GM21619 (cell line): ENCODE measurements at regions not wholly inside any gene's neighbourhood (a gene's known extent, or its start where the extent isn't known, plus 50 kb on each side); places are given as distances from the start of the nearest gene placed in this dataset.

Source experiments
- ATAC-seq: cut with Tn5 transposase; IDR thresholded peaks from one replicate; pipeline ENCODE4 v1.9.1; 2021; ENCODE audit not compliant: unreplicated experiment

- ATAC-seq: no peak
Measured at GRCh38 chr13:105349082-105349723, 1186.3 kb downstream of the EFNB2 start.

GRCh38 chr13:105346141-105346775 is 1189.2 kb downstream of the EFNB2 start:
- no peak for ATAC-seq

- ATAC-seq: no peak
Measured at GRCh38 chr13:105345730-105346129, 1189.7 kb downstream of the EFNB2 start.

- no peak for ATAC-seq
Measured at GRCh38 chr13:105345131-105345530, 1190.3 kb downstream of the EFNB2 start.

GRCh38 chr13:105343134-105343806 is 1192.2 kb downstream of the EFNB2 start:
- no peak for ATAC-seq

DNA sequence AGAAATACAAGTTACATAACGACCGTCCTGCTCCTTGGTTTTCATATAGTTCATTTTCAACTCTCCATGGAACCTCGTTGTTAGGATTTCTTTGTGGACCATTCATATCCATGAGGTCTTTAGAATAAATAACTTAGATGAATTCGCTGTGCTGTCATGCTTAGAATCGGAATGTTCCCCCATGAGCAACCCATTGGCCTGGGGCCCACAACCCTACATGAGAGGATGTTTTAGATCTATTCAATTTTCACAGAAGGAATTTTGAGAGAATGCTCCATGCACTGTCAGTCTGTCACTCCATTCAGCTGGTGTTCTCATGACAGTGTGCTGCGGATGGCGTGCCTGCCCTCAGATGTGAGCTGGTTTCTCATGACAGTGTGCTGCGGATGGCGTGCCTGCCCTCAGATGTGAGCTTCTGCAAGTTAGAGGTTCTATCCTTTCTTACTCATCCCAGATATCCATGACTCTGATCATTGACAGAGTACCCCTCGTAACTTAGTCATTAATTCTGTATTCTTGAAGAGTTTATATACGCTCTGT is 1193.1 kb downstream of the EFNB2 start:
- no peak for ATAC-seq

DNA sequence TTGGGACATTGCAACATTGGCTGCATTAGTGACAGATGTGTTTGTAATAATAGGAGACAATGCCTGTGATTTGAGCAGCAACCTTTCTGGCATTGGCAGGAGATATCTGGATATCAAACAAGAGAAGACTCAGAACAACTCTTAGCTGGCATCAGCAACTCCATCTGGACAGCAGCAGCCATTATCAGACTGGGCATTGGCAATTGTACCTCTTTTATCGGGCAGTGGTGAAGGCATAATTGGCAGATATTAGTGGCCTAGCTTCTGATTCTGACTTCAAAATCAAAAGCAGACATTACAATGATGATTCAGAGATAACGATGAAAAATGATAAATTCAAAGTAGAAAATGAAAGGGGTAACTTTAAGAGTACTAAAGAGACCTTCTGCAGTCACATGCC is 1193.7 kb downstream of the EFNB2 start:
- ATAC-seq: no peak

GRCh38 chr13:105341256-105341655 is 1194.2 kb downstream of the EFNB2 start:
- no peak for ATAC-seq

- ATAC-seq: no peak
Measured at GRCh38 chr13:105340061-105340606, 1195.3 kb downstream of the EFNB2 start.

GRCh38 chr13:105338773-105339172 is 1196.7 kb downstream of the EFNB2 start:
- no peak for ATAC-seq

DNA sequence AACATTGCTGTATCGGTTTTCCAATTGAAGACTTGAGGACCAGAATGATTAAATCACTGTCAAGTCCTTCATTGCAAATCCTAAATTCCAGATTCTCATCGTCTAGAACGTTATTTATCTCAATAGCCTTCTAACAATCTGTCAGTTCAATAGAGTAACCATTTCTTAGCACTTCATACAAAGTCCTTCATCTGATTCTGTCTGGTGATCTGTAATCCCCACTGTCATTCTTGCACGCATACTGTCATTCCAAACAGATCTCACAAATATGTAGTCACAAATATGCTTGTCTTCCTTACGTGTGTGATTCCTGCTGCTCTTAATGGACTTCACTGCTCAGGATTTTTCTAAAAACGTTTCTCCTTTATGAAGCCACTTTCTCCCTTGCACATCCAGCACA is 1197.5 kb downstream of the EFNB2 start:
- ATAC-seq: no peak

GRCh38 chr13:105336706-105337576 is 1198.5 kb downstream of the EFNB2 start:
- no peak for ATAC-seq

- no peak for ATAC-seq
Measured at GRCh38 chr13:105334211-105334610, 1201.3 kb downstream of the EFNB2 start.

GRCh38 chr13:105333416-105333815 is 1202.0 kb downstream of the EFNB2 start:
- ATAC-seq: no peak

- ATAC-seq: no peak
Measured at GRCh38 chr13:105329359-105329758, 1206.1 kb downstream of the EFNB2 start.

GRCh38 chr13:105328212-105328611 is 1207.2 kb downstream of the EFNB2 start:
- ATAC-seq: no peak

- no peak for ATAC-seq
Measured at GRCh38 chr13:105327581-105328126, 1207.8 kb downstream of the EFNB2 start.

DNA sequence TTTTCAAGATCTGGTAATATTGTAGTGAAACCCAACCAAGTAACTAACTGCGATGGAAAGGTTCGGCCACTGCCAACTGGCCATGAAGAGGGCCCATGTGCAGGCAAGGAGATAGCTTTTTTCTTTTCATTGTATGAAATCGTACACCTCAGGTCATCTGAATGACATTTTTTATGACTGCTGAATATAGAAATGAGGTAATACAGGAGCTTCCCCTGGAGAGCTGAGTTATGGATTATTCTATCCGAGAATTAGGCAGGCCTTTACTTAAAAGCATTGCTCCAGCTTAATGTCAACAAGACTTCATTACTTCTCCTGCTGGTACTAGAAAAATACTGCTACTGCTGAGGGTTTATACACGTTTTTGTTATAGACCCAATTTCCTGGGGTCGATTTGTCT is 1215.6 kb downstream of the EFNB2 start:
- no peak for ATAC-seq

DNA sequence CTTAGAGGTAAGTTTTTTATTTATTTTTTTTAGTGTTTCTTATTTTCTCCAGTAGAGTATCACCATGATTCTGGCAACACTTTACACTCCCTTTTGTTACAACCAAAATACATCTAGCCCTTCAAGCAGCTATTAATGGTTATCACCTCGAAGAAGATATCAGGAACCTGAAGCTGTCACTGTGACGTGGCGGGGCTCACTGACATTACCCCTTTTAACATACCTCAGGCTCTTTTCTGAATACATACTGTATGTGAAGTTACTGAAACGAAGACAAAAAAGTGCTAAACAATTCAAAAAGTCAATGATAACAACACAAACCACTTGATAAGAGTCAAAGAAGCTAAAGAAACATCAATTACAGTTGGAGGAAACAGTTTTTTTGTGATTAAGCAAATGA is 1218.7 kb downstream of the EFNB2 start:
- no peak for ATAC-seq

GRCh38 chr13:105312906-105313305 is 1222.6 kb downstream of the EFNB2 start:
- no peak for ATAC-seq

DNA sequence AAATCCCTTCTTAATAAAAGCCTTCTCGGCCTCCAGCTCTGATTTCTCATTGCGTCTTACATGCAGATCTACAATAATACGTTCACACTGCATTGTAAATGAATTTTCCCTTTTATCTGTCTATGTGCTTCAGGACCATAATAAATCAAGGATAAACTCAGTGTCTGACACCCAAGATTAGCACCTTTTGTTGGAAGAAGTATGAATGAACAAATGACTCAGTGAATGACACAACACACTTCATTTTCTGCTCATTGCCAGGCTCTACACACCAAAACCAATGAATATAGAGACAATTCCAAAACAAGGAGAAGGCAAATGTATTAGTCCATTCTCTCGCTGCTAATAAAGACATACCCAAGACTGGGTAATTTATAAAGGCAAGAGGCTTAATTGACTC is 1224.4 kb downstream of the EFNB2 start:
- ATAC-seq: no peak
